SK-N-SH (cell line): ENCODE measurements at regions not wholly inside any gene's neighbourhood (a gene's known extent, or its start where the extent isn't known, plus 50 kb on each side); places are given as distances from the start of the nearest gene placed in this dataset.

Source experiments
- EP300 ChIP-seq, 2 experiments: IDR thresholded peaks; 2 replicates each; pipeline versions ENCODE4 v1.4.0 to v1.6.1; 2012; ENCODE audit warnings: borderline replicate concordance in 1 of 2, low read depth in 1 of 2, low read length in 1 of 2
- TF ChIP-seq, protein P1 (sequence below): IDR thresholded peaks from 2 replicates; pipeline ENCODE4 v1.4.0; 2012; ENCODE audit warnings: low read depth
- TF ChIP-seq, protein P2 (sequence below): IDR thresholded peaks from 2 replicates; pipeline ENCODE4 v1.6.1; 2012; ENCODE audit warnings: mild to moderate bottlenecking, low read depth, low read length, moderate library complexity

GRCh38 chr18:27750923-27751322 is 426.0 kb downstream of the CDH2 start:
- TF ChIP-seq, protein P1, sequence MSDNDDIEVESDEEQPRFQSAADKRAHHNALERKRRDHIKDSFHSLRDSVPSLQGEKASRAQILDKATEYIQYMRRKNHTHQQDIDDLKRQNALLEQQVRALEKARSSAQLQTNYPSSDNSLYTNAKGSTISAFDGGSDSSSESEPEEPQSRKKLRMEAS = no peak
- TF ChIP-seq, protein P2, sequence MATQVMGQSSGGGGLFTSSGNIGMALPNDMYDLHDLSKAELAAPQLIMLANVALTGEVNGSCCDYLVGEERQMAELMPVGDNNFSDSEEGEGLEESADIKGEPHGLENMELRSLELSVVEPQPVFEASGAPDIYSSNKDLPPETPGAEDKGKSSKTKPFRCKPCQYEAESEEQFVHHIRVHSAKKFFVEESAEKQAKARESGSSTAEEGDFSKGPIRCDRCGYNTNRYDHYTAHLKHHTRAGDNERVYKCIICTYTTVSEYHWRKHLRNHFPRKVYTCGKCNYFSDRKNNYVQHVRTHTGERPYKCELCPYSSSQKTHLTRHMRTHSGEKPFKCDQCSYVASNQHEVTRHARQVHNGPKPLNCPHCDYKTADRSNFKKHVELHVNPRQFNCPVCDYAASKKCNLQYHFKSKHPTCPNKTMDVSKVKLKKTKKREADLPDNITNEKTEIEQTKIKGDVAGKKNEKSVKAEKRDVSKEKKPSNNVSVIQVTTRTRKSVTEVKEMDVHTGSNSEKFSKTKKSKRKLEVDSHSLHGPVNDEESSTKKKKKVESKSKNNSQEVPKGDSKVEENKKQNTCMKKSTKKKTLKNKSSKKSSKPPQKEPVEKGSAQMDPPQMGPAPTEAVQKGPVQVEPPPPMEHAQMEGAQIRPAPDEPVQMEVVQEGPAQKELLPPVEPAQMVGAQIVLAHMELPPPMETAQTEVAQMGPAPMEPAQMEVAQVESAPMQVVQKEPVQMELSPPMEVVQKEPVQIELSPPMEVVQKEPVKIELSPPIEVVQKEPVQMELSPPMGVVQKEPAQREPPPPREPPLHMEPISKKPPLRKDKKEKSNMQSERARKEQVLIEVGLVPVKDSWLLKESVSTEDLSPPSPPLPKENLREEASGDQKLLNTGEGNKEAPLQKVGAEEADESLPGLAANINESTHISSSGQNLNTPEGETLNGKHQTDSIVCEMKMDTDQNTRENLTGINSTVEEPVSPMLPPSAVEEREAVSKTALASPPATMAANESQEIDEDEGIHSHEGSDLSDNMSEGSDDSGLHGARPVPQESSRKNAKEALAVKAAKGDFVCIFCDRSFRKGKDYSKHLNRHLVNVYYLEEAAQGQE = no peak
- no peak for TF ChIP-seq EP300 (IDR thresholded peaks at IDR 0.05; ENCODE audit: borderline replicate concordance in 1 of 2, low read depth in 1 of 2, low read length in 1 of 2)
